ENCODE measurements at regions not wholly inside any gene's neighbourhood (a gene's known extent, or its start where the extent isn't known, plus 50 kb on each side); places are given as distances from the start of the nearest gene placed in this dataset.

DNA sequence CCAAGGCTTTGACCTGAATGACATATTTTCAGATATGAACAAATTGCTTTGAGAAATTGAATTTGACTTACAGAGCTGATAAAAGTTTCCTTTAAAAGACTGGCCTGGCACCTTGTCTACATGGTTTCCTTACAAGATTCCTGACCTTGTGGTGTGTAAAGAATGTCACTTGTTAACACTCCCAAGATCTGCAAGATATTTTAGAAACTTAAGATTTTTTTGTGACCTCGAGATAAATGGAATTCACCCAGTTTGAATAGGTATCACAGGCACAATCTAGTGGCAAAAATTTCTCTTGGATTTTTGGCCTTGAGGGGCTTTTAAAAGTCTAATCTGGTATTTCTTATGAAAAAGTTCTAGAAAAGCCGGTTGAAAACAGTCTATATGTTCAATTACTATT is 1568.9 kb upstream of the IGFBP7 start:
- Histone ChIP-seq H3K4me1 (ENCODE audit: control insufficient read depth, insufficient read depth, low read length) (no peaks in the 10 kb centered on the region), H3K27me3 (ENCODE audit: control insufficient read depth, insufficient read depth, low read length) (no peaks in the 10 kb centered on the region), H3K27ac (ENCODE audit: low read depth, low read length) (no peak overlapping the region), H3K9ac (ENCODE audit: low read length) (no peak overlapping the region), H3K36me3 (ENCODE audit: control insufficient read depth, insufficient read depth, low read length) (no peaks in the 10 kb centered on the region), H3K4me3 (ENCODE audit: low read length) (no peak overlapping the region)

DNA sequence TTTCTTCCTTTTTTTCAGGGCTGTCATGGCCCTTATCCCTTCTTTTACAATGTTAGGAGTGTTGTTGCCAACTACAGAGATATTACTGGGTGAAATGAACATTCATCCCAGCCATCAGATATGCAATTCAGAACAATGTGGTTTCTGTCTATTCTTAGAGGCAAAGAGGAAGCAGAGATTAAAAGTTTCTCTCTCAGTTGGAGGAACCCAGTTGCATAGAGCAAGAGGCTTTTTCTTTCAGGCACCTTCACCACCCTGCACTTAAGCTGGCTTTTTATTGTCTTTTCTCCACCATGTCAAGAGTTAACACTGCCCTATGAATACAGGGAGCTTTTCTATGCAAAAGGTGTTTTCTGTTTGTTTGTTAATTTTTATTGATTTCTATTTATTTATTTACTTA is 1559.6 kb upstream of the IGFBP7 start:
- H3K27ac ChIP-seq (ENCODE audit: low read depth, low read length): no peak overlapping the region
- no peak overlapping the region for H3K9ac ChIP-seq (ENCODE audit: low read length)
- H3K27me3 ChIP-seq (ENCODE audit: control insufficient read depth, insufficient read depth, low read length): no peaks in the 10 kb centered on the region
- no peaks in the 10 kb centered on the region for H3K4me1 ChIP-seq (ENCODE audit: control insufficient read depth, insufficient read depth, low read length)
- no peaks in the 10 kb centered on the region for H3K36me3 ChIP-seq (ENCODE audit: control insufficient read depth, insufficient read depth, low read length)
- no peak overlapping the region for H3K4me3 ChIP-seq (ENCODE audit: low read length)

DNA sequence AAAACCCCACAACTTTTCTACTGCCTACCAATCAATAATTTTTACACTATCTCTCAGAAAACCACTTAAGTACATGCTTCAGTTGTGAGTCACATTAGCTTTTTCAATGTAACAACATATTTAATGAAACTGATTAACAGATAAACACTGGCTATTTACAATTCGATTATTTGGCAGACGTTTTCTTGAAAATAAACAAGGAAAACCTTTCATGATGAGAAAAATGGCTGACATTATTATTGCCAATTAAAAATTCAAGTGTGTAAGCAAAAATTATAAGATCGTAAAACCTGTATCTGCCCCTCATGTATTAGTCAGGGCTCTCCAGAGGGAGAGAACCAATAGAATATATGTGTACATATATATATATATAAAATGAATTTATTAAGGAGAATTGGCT is 1555.5 kb upstream of the IGFBP7 start:
- Histone ChIP-seq H3K4me3 (ENCODE audit: low read length) (no peak overlapping the region), H3K27ac (ENCODE audit: low read depth, low read length) (no peak overlapping the region), H3K9ac (ENCODE audit: low read length) (no peak overlapping the region), H3K36me3 (ENCODE audit: control insufficient read depth, insufficient read depth, low read length) (no peaks in the 10 kb centered on the region), H3K4me1 (ENCODE audit: control insufficient read depth, insufficient read depth, low read length) (no peaks in the 10 kb centered on the region), H3K27me3 (ENCODE audit: control insufficient read depth, insufficient read depth, low read length) (no peaks in the 10 kb centered on the region)

DNA sequence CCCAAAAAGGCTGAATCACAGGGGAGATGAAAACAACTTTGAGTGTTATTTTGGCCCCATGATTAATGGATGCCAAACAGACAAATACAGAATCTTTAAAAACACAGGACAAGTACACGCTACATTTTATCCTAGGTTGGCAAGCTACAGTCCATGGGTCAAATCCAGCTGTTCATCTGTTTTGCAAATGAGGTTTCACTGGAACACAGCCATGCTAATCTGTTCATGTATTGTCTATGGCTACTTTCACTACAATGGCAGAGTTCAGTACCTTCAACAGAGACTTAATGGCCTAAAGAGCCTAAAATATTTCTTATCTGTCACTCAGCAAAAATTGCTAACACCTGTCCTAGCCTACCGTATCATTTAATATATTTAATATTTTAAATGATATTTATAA is 1548.5 kb upstream of the IGFBP7 start:
- H3K27me3 ChIP-seq (ENCODE audit: control insufficient read depth, insufficient read depth, low read length): no peaks in the 10 kb centered on the region
- H3K27ac ChIP-seq (ENCODE audit: low read depth, low read length): no peak overlapping the region
- no peaks in the 10 kb centered on the region for H3K36me3 ChIP-seq (ENCODE audit: control insufficient read depth, insufficient read depth, low read length)
- no peak overlapping the region for H3K9ac ChIP-seq (ENCODE audit: low read length)
- no peak overlapping the region for H3K4me3 ChIP-seq (ENCODE audit: low read length)
- H3K4me1 ChIP-seq (ENCODE audit: control insufficient read depth, insufficient read depth, low read length): no peaks in the 10 kb centered on the region

DNA sequence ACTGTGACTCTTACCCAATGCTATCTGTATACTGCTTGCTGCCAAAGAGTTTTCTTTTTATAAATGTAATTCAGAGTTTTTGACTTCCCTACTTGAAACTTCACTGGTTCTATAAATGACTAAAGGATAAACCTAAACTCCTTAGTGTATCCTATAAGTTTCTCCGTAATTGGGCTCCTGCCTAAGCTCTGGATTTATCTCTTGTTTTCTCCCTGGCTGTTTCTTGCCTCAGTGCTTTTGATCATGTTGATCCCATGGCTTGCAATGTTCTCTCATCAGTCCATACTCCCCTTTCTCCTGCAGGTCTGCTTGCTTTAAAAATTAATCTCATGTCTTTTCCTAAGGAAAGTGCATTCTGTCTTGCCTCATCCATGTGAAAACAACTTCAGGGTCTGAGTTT is 1543.1 kb upstream of the IGFBP7 start:
- Histone ChIP-seq H3K27me3 (ENCODE audit: control insufficient read depth, insufficient read depth, low read length) (no peaks in the 10 kb centered on the region), H3K4me1 (ENCODE audit: control insufficient read depth, insufficient read depth, low read length) (no peaks in the 10 kb centered on the region), H3K4me3 (ENCODE audit: low read length) (no peak overlapping the region), H3K36me3 (ENCODE audit: control insufficient read depth, insufficient read depth, low read length) (no peaks in the 10 kb centered on the region), H3K9ac (ENCODE audit: low read length) (no peak overlapping the region), H3K27ac (ENCODE audit: low read depth, low read length) (no peak overlapping the region)

- no peaks in the 10 kb centered on the region for H3K27me3 ChIP-seq (ENCODE audit: control insufficient read depth, insufficient read depth, low read length)
- no peak overlapping the region for H3K4me3 ChIP-seq (ENCODE audit: low read length)
- no peak overlapping the region for H3K9ac ChIP-seq (ENCODE audit: low read length)
- H3K36me3 ChIP-seq (ENCODE audit: control insufficient read depth, insufficient read depth, low read length): no peaks in the 10 kb centered on the region
- H3K4me1 ChIP-seq (ENCODE audit: control insufficient read depth, insufficient read depth, low read length): no peaks in the 10 kb centered on the region
- H3K27ac ChIP-seq (ENCODE audit: low read depth, low read length): no peak overlapping the region
Observed at GRCh38 chr4:58649226-58649625, 1539.0 kb upstream of the IGFBP7 start.

- Histone ChIP-seq H3K4me1 (ENCODE audit: control insufficient read depth, insufficient read depth, low read length) (no peaks in the 10 kb centered on the region), H3K4me3 (ENCODE audit: low read length) (no peak overlapping the region)
Observed at GRCh38 chr4:58646126-58646525, 1535.9 kb upstream of the IGFBP7 start.

GRCh38 chr4:58644549-58644948 is 1534.4 kb upstream of the IGFBP7 start:
- no peak overlapping the region for H3K9ac ChIP-seq (ENCODE audit: low read length)
- H3K4me3 ChIP-seq (ENCODE audit: low read length): no peak overlapping the region
- H3K4me1 ChIP-seq (ENCODE audit: control insufficient read depth, insufficient read depth, low read length): no peaks in the 10 kb centered on the region
- no peaks in the 10 kb centered on the region for H3K27me3 ChIP-seq (ENCODE audit: control insufficient read depth, insufficient read depth, low read length)
- no peak overlapping the region for H3K27ac ChIP-seq (ENCODE audit: low read depth, low read length)
- no peaks in the 10 kb centered on the region for H3K36me3 ChIP-seq (ENCODE audit: control insufficient read depth, insufficient read depth, low read length)

More at GRCh38 chr4:58646126-58646525, 1535.9 kb upstream of the IGFBP7 start:
- Histone ChIP-seq H3K9ac (ENCODE audit: low read length) (no peak overlapping the region), H3K27ac (ENCODE audit: low read depth, low read length) (no peak overlapping the region), H3K27me3 (ENCODE audit: control insufficient read depth, insufficient read depth, low read length) (no peaks in the 10 kb centered on the region), H3K36me3 (ENCODE audit: control insufficient read depth, insufficient read depth, low read length) (no peaks in the 10 kb centered on the region)

DNA sequence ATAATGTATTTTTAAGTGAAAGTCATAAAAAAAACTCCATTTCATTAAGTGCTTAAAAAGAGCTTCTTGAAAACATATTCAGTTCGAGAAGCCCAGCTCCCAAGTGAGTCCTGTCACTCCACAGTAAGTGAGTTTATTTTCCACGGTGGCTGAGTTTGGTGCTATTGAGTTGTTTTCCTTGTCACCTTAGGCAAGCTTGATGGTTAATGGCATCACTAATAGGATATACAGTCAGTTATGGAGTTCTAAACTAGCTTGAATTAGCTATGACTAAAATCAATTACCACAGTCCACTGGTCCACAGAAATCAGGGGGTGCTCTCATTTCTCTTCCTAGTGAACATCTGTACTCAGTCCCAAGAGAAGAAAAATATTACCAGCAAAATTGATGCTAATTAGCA is 1526.2 kb upstream of the IGFBP7 start:
- Histone ChIP-seq H3K36me3 (ENCODE audit: control insufficient read depth, insufficient read depth, low read length) (no peaks in the 10 kb centered on the region), H3K9ac (ENCODE audit: low read length) (no peak overlapping the region), H3K4me3 (ENCODE audit: low read length) (no peak overlapping the region), H3K27ac (ENCODE audit: low read depth, low read length) (no peak overlapping the region), H3K27me3 (ENCODE audit: control insufficient read depth, insufficient read depth, low read length) (no peaks in the 10 kb centered on the region), H3K4me1 (ENCODE audit: control insufficient read depth, insufficient read depth, low read length) (no peaks in the 10 kb centered on the region)

- Histone ChIP-seq H3K4me1 (ENCODE audit: control insufficient read depth, insufficient read depth, low read length) (no peaks in the 10 kb centered on the region), H3K4me3 (ENCODE audit: low read length) (no peak overlapping the region), H3K27ac (ENCODE audit: low read depth, low read length) (no peak overlapping the region), H3K36me3 (ENCODE audit: control insufficient read depth, insufficient read depth, low read length) (no peaks in the 10 kb centered on the region), H3K27me3 (ENCODE audit: control insufficient read depth, insufficient read depth, low read length) (no peaks in the 10 kb centered on the region), H3K9ac (ENCODE audit: low read length) (no peak overlapping the region)
Observed at GRCh38 chr4:58617226-58617625, 1507.0 kb upstream of the IGFBP7 start.

- no peak overlapping the region for H3K4me3 ChIP-seq (ENCODE audit: low read length)
- no peak overlapping the region for H3K27ac ChIP-seq (ENCODE audit: low read depth, low read length)
- H3K27me3 ChIP-seq (ENCODE audit: control insufficient read depth, insufficient read depth, low read length): no peaks in the 10 kb centered on the region
- H3K4me1 ChIP-seq (ENCODE audit: control insufficient read depth, insufficient read depth, low read length): no peaks in the 10 kb centered on the region
- no peak overlapping the region for H3K9ac ChIP-seq (ENCODE audit: low read length)
- H3K36me3 ChIP-seq (ENCODE audit: control insufficient read depth, insufficient read depth, low read length): no peaks in the 10 kb centered on the region
Observed at GRCh38 chr4:58611012-58611411, 1500.8 kb upstream of the IGFBP7 start.

- Histone ChIP-seq H3K27ac (ENCODE audit: low read depth, low read length) (no peak overlapping the region), H3K4me1 (ENCODE audit: control insufficient read depth, insufficient read depth, low read length) (no peaks in the 10 kb centered on the region), H3K27me3 (ENCODE audit: control insufficient read depth, insufficient read depth, low read length) (no peaks in the 10 kb centered on the region), H3K4me3 (ENCODE audit: low read length) (no peak overlapping the region), H3K36me3 (ENCODE audit: control insufficient read depth, insufficient read depth, low read length) (no peaks in the 10 kb centered on the region), H3K9ac (ENCODE audit: low read length) (no peak overlapping the region)
Observed at GRCh38 chr4:58606303-58606702, 1496.1 kb upstream of the IGFBP7 start.

DNA sequence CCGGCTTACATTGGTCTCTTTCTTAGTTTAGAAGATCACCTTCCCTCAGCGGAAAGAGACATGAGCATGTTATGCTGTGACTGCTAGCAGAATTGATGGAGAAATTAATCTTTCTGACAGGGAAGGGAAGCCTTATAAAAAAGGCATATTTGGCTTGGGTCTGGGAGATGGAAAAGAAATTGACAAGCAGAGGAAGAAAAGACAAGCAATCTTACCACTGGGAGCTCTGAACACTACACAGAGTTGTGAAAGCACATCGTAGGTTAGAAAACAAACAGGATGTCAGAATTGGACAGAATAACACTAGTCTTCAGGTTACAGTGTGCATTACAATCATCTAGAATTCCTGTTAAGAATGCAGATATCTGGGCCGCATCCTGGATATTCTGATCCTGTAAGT is 1493.8 kb upstream of the IGFBP7 start:
- H3K27ac ChIP-seq (ENCODE audit: low read depth, low read length): no peak overlapping the region
- H3K4me3 ChIP-seq (ENCODE audit: low read length): no peak overlapping the region
- H3K36me3 ChIP-seq (ENCODE audit: control insufficient read depth, insufficient read depth, low read length): no peaks in the 10 kb centered on the region
- no peaks in the 10 kb centered on the region for H3K27me3 ChIP-seq (ENCODE audit: control insufficient read depth, insufficient read depth, low read length)
- H3K4me1 ChIP-seq (ENCODE audit: control insufficient read depth, insufficient read depth, low read length): no peaks in the 10 kb centered on the region
- no peak overlapping the region for H3K9ac ChIP-seq (ENCODE audit: low read length)

All from rectal smooth muscle tissue (tissue), 1 donor.